LNCaP clone FGC (cell line): ENCODE measurements at regions not wholly inside any gene's neighbourhood (a gene's known extent, or its start where the extent isn't known, plus 50 kb on each side); places are given as distances from the start of the nearest gene placed in this dataset.

Experiments used
- DNase-seq: peaks from one replicate; pipeline ENCODE4 v3.0.0-alpha.2; 2011; ENCODE audit warnings: low read depth
- H3K4me3 ChIP-seq: 2 replicates; pipeline ENCODE4 v1.5.1; 2011; ENCODE audit warnings: mild to moderate bottlenecking, low read depth, low read length, control low read depth
- CTCF ChIP-seq: IDR thresholded peaks from 2 replicates; pipeline ENCODE4 v1.5.1; 2012; ENCODE audit warnings: mild to moderate bottlenecking; ENCODE audit not compliant: control insufficient read depth, insufficient read depth; ENCODE audit errors: extremely low read depth

GRCh38 chr3:24704496-24704895 lies 209.8 kb upstream of the THRB start:
- DNase-seq: peak; percentile 91
- H3K4me3 ChIP-seq: no peak overlapping the region
- TF ChIP-seq CTCF: no peak

DNA sequence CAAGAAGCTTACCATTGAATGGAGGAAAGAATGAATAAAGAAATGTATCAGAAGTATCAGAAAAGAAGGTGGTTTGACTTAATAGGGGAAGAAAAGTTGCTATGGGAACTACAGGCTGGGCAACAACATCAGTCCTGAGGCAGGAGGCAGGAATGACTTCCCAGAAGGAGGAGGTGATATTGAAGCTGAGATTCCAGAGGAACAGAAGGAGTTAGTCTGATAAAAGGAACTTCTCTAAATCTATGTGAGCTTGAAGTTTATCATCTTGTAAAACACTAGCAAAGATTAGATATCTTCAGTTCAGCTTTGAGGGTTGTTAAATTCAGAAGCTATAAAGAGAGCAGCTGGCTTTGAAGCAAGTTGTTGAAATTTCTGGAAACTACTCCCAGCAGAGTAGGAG lies 213.3 kb upstream of the THRB start:
- TF ChIP-seq CTCF: no peak
- no peak overlapping the region for H3K4me3 ChIP-seq
- no peak for DNase-seq

DNA sequence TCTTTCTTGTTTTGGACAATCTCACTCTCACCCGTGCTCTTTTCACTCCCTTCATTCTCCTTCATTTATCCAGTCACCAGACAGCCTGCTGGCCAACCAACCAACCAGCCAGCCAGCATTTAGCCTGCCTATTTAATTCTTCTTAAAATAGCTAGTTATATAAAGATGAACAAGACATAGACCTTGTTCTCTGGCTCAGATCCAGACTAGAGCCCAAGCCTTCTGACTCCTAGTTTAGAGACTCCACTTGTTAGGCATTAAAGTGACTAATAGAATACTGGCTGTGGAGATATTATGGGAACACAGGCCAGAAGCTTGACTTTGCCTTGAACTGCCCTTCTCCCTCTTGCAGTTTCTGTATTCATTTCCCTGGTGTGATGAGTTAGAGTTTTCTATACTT lies 215.3 kb upstream of the THRB start:
- no peak for TF ChIP-seq CTCF
- no peak for DNase-seq
- no peak overlapping the region for H3K4me3 ChIP-seq

DNA sequence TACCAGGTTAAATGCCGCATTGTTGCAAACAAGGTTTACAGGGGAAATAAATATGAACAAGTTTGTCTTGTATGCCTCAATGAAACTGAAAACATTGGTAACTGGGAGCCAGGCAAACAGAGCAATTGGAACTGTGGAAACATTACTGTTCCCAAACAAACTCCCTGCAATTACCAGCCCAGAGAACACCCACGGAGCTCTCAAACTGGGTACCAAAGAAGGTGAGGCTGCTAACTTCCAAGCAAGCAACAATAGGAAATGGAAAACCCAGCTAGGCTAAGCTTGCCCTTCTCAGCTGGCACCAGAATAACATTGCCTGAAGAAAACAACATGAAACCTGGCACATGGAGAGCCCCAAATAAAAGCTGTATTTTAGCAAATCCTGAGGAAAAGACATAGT lies 218.9 kb upstream of the THRB start:
- no peak for TF ChIP-seq CTCF
- H3K4me3 ChIP-seq: no peak overlapping the region
- DNase-seq: no peak

DNA sequence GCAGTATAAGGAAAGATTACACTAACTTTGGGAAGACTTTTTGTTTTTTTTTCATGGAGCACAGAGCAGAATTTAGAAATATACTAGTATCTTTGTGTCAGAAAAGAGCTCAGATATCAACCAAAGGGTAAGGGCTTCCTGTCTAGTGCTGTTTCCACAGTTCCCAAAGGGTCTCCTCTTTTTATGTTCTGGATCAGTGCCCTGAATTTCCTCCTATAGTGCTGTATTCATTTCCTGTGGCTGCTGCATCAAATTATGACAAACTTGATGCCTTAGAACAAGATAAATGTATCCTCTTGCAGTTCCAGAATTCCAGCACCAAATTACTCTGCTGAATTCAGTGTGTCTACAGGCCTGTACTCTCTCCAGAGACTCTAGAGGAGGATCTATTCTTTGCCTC lies 219.8 kb upstream of the THRB start:
- H3K4me3 ChIP-seq: no peak overlapping the region
- DNase-seq: no peak
- TF ChIP-seq CTCF: no peak

- DNase-seq: no peak
- no peak for TF ChIP-seq CTCF
- H3K4me3 ChIP-seq: no peak overlapping the region
Observed at GRCh38 chr3:24715171-24715792, 220.6 kb upstream of the THRB start.

GRCh38 chr3:24722087-24722486 lies 227.4 kb upstream of the THRB start:
- DNase-seq: no peak
- TF ChIP-seq CTCF: no peak
- H3K4me3 ChIP-seq: no peak overlapping the region
